Activated B cell treated with CpG ODN at 0.5 μM for 24 hours (primary cell): ENCODE measurements at regions not wholly inside any gene's neighbourhood (a gene's known extent, or its start where the extent isn't known, plus 50 kb on each side); places are given as distances from the start of the nearest gene placed in this dataset.

ENCODE experiments used
- ATAC-seq: fragments of 200-7000 bp; cut with Tn5 transposase; one replicate; pipeline ENCODE4 v1.10.0; 2021; ENCODE audit warnings: low read depth, mild to moderate bottlenecking, moderate library complexity
- CTCF ChIA-PET: fragments of 350-600 bp; sonication (Branson Sonifier 250); formaldehyde crosslinking; loops from one replicate; lab custom pipeline; 2021; ENCODE audit warnings: antibody characterized with exemption; lab: Charles Lee
- POLR2A ChIA-PET: fragments of 350-600 bp; sonication (Branson Sonifier 250); formaldehyde crosslinking; loops from one replicate; lab custom pipeline; 2021; ENCODE audit warnings: antibody characterized with exemption; lab: Charles Lee
- DNase-seq: peaks from one replicate; pipeline ENCODE4 v3.0.0; 2022
- H3K27ac Mint-ChIP-seq: one replicate; pipeline ENCODE4 v1.8.0; 2020; ENCODE audit warnings: mixed read lengths
- H3K27me3 Mint-ChIP-seq: one replicate; pipeline ENCODE4 v1.8.0; 2021; ENCODE audit warnings: mixed read lengths
- H3K36me3 Mint-ChIP-seq: one replicate; pipeline ENCODE4 v1.8.0; 2021; ENCODE audit warnings: low read depth, mixed read lengths
- H3K4me1 Mint-ChIP-seq: one replicate; pipeline ENCODE4 v1.8.0; 2021; ENCODE audit warnings: mixed read lengths
- H3K4me3 Mint-ChIP-seq: one replicate; pipeline ENCODE4 v1.8.0; 2020; ENCODE audit warnings: mild to moderate bottlenecking, mixed read lengths
- H3K9me3 Mint-ChIP-seq: one replicate; pipeline ENCODE4 v1.8.0; 2020; ENCODE audit warnings: mixed read lengths
- CTCF ChIP-seq: fragments of 200-600 bp; IDR thresholded peaks from one replicate; pipeline ENCODE4 v1.8.0; 2022; ENCODE audit warnings: antibody characterized with exemption, mild to moderate bottlenecking
- intact Hi-C: fragments of 100-400 bp; cut with micrococcal nuclease; formaldehyde crosslinking; loops from one replicate; pipeline ENCODE4 v1.15.1; 2024

DNA sequence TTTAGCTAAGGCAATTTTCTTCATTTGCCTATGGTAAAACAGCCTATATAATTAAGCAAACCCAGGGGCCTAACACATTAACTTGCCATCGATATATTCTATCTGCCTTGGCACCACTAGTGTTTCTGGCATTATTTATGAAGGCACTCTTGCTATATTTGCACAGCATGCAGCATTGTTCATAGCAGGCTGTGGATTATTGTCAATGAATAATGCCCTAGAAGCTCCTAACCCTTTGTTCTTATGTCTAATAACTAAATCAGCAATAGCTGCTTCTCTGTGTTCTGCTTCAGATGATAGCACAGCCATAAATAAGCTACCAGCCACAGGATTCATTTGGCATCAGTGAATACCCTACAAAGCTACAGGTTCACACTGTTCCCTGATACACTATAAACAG is 254.8 kb upstream of the STXBP5 start:
- no peak for TF ChIP-seq CTCF
- H3K36me3 Mint-ChIP-seq, result no peaks in the 10 kb centered on the region
- no peak overlapping the region for H3K4me3 Mint-ChIP-seq
- H3K9me3 Mint-ChIP-seq, result no peaks in the 10 kb centered on the region
- H3K27me3 Mint-ChIP-seq, result peaks cover 2% of the 10 kb centered on the region
- ChIA-PET CTCF (no interaction called here), POLR2A (no interaction called here)
- ATAC-seq (no peak), DNase-seq (no peak)
- H3K27ac Mint-ChIP-seq, result no peak overlapping the region
- intact Hi-C loops, result no loop called here
- no peaks in the 10 kb centered on the region for H3K4me1 Mint-ChIP-seq

DNA sequence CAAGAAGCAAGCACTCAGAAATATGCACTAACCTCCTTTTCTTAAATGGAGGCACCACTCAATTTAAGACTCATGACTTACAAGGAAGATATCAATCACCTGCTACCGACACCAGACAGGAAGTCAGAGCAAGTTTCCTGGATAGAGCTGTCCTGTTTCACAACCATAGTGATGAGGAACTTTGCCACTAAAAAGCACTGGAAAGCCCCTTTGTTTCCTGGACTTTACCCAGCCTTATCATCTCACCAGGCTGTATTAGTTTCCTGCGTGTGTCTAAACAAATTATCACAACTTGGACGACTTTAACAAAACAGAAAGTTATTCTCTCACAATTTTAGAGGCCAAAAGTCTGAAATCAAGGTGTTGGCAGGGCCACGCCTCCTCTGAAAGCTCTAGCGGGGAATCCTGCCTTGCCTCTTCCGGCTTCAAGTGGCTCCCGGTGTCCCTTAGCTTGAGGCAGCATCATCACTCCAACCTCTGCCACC is 253.8 kb upstream of the STXBP5 start:
- intact Hi-C loops, result no loop called here
- DNase-seq (no peak), ATAC-seq (no peak)
- Mint-ChIP-seq H3K4me1 (no peaks in the 10 kb centered on the region), H3K27ac (no peak overlapping the region), H3K9me3 (no peaks in the 10 kb centered on the region), H3K27me3 (peaks cover 2% of the 10 kb centered on the region), H3K4me3 (no peak overlapping the region), H3K36me3 (no peaks in the 10 kb centered on the region)
- POLR2A ChIA-PET, result no interaction called here
- TF ChIP-seq CTCF, result no peak
- CTCF ChIA-PET, result no interaction called here

- ATAC-seq (no peak), DNase-seq (no peak)
- Mint-ChIP-seq H3K27ac (no peak overlapping the region), H3K36me3 (no peaks in the 10 kb centered on the region), H3K27me3 (peaks cover 2% of the 10 kb centered on the region), H3K4me3 (no peak overlapping the region), H3K9me3 (no peaks in the 10 kb centered on the region), H3K4me1 (no peaks in the 10 kb centered on the region)
- intact Hi-C loops, result no loop called here
- CTCF ChIA-PET, result no interaction called here
- TF ChIP-seq CTCF, result no peak
- POLR2A ChIA-PET, result no interaction called here
Measured at GRCh38 chr6:146955570-146955969, 248.6 kb upstream of the STXBP5 start.

DNA sequence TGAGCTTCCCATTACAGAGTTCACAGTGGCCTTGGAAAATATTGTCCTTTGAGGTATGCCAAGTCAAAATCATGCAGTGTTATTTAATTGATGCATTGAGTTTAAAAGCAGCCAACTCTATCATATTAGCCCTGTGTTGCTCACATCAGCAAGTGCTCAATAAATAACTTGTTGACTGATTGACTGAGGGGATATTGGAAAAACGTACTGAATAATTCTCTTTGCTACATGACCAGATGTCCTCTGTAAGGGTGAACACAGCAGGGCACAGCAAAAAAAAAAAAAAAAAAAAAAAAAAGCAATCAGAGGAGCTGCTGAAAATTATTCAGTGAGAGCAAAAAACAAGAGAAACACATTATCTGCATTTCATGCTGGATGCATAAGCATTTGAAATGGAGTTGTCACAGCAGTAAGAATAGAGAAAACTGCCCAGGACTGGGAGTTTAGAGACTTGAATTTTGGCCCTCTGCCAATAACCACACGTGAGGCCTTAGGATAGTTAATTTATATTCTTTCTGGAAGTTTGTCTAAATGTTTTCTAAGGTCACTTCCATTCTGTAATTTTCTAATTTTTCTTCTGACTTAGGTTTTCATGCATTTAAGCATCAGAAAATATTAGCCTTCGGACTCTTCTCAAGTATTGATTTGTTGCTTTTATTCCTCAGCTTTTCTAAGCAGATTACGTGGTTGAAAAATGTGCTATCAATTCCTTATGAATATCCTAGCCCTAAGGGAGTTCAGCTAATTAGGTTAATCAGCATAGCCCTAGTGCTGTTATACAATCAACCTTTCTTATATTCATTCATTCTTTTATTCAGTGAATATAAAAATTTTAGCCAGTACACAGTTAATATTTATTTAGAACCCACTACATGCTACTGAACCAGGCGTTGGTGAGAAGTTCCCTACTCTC is 246.8 kb upstream of the STXBP5 start:
- no peak for ATAC-seq
- ChIA-PET POLR2A (no interaction called here), CTCF (no interaction called here)
- Mint-ChIP-seq H3K36me3 (no peaks in the 10 kb centered on the region), H3K27me3 (no peaks in the 10 kb centered on the region), H3K9me3 (no peaks in the 10 kb centered on the region), H3K4me3 (no peak overlapping the region), H3K4me1 (no peaks in the 10 kb centered on the region), H3K27ac (no peak overlapping the region)
- DNase-seq, result no peak
- intact Hi-C loops, result no loop called here
- no peak for TF ChIP-seq CTCF

GRCh38 chr6:146961831-146962230 is 242.4 kb upstream of the STXBP5 start:
- DNase-seq (no peak), ATAC-seq (no peak)
- TF ChIP-seq CTCF, result no peak
- Mint-ChIP-seq H3K27ac (no peak overlapping the region), H3K36me3 (no peaks in the 10 kb centered on the region), H3K9me3 (peaks cover 14% of the 10 kb centered on the region), H3K27me3 (no peaks in the 10 kb centered on the region), H3K4me1 (no peaks in the 10 kb centered on the region), H3K4me3 (no peak overlapping the region)
- intact Hi-C loops, result no loop called here
- ChIA-PET POLR2A (no interaction called here), CTCF (no interaction called here)
